ENCODE measurements at regions not wholly inside any gene's neighbourhood (a gene's known extent, or its start where the extent isn't known, plus 50 kb on each side); places are given as distances from the start of the nearest gene placed in this dataset.

- no peak for DNase-seq
- intact Hi-C loops (cut with DNase I) = no loop called here
- peak; percentile 66 for ATAC-seq (ENCODE audit: poor library complexity)
Observed at GRCh38 chr9:73219985-73220626, 68.4 kb downstream of the ANXA1 start.

- ATAC-seq (ENCODE audit: poor library complexity) (no peak), DNase-seq (no peak)
- intact Hi-C loops (cut with DNase I) = no loop called here
Observed at GRCh38 chr9:73223594-73223993, 71.9 kb downstream of the ANXA1 start.

GRCh38 chr9:73229543-73229942 lies 77.9 kb downstream of the ANXA1 start:
- intact Hi-C loops (cut with DNase I) = no loop called here
- ATAC-seq (ENCODE audit: poor library complexity) = no peak

GRCh38 chr9:73230251-73230650 lies 78.6 kb downstream of the ANXA1 start:
- no peak for DNase-seq
- no peak for ATAC-seq (ENCODE audit: poor library complexity)
- intact Hi-C loops (cut with DNase I) = no loop called here

More at GRCh38 chr9:73229543-73229942, 77.9 kb downstream of the ANXA1 start:
- DNase-seq = no peak

GRCh38 chr9:73231203-73231602 lies 79.5 kb downstream of the ANXA1 start:
- intact Hi-C loops (cut with DNase I) = no loop called here
- ATAC-seq (ENCODE audit: poor library complexity) (no peak), DNase-seq (no peak)

GRCh38 chr9:73233359-73234007 lies 81.8 kb downstream of the ANXA1 start:
- DNase-seq (no peak), ATAC-seq (ENCODE audit: poor library complexity) (no peak)
- intact Hi-C loops (cut with DNase I) = no loop called here

GRCh38 chr9:73234008-73234360 lies 82.3 kb downstream of the ANXA1 start:
- intact Hi-C loops (cut with DNase I) = no loop called here
- no peak for ATAC-seq (ENCODE audit: poor library complexity)
- DNase-seq = no peak

GRCh38 chr9:73237140-73237539 lies 85.5 kb downstream of the ANXA1 start:
- no peak for ATAC-seq (ENCODE audit: poor library complexity)
- DNase-seq = no peak
- intact Hi-C loops (cut with DNase I) = no loop called here

GRCh38 chr9:73239570-73240265 lies 88.1 kb downstream of the ANXA1 start:
- intact Hi-C loops (cut with DNase I) = no loop called here
- no peak for DNase-seq
- no peak for ATAC-seq (ENCODE audit: poor library complexity)

- no peak for DNase-seq
- ATAC-seq (ENCODE audit: poor library complexity) = no peak
- intact Hi-C loops (cut with DNase I) = no loop called here
Observed at GRCh38 chr9:73243078-73243477, 91.4 kb downstream of the ANXA1 start.

GRCh38 chr9:73259086-73259696 lies 107.5 kb downstream of the ANXA1 start:
- ATAC-seq (ENCODE audit: poor library complexity) (no peak), DNase-seq (no peak)

GRCh38 chr9:73260506-73260905 lies 108.8 kb downstream of the ANXA1 start:
- intact Hi-C loops (cut with DNase I) = no loop called here
- no peak for ATAC-seq (ENCODE audit: poor library complexity)

More at GRCh38 chr9:73259086-73259696, 107.5 kb downstream of the ANXA1 start:
- intact Hi-C loops (cut with DNase I) = no loop called here

GRCh38 chr9:73264631-73265030 lies 113.0 kb downstream of the ANXA1 start:
- ATAC-seq (ENCODE audit: poor library complexity) (no peak), DNase-seq (no peak)
- intact Hi-C loops (cut with DNase I) = loop anchor here (5.0 kb wide), 1 partner anchor 303 kb away; no protein-coding TSS in a partner anchor

More at GRCh38 chr9:73260506-73260905, 108.8 kb downstream of the ANXA1 start:
- DNase-seq = no peak

- intact Hi-C loops (cut with DNase I) = loop anchor here (5.0 kb wide), 1 partner anchor 301 kb away; no protein-coding TSS in a partner anchor
- no peak for ATAC-seq (ENCODE audit: poor library complexity)
- no peak for DNase-seq
Observed at GRCh38 chr9:73265876-73266275, 114.2 kb downstream of the ANXA1 start.

GRCh38 chr9:73269430-73270101 lies 117.9 kb downstream of the ANXA1 start:
- intact Hi-C loops (cut with DNase I) = loop anchor here (5.0 kb wide), 1 partner anchor 298 kb away; no protein-coding TSS in a partner anchor
- DNase-seq (no peak), ATAC-seq (ENCODE audit: poor library complexity) (peak; percentile 63)

- intact Hi-C loops (cut with DNase I) = no loop called here
- DNase-seq (no peak), ATAC-seq (ENCODE audit: poor library complexity) (no peak)
Observed at GRCh38 chr9:73270967-73271721, 119.5 kb downstream of the ANXA1 start.

- intact Hi-C loops (cut with DNase I) = no loop called here
- ATAC-seq (ENCODE audit: poor library complexity) (no peak), DNase-seq (no peak)
Observed at GRCh38 chr9:73280113-73280512, 128.4 kb downstream of the ANXA1 start.

GRCh38 chr9:73284377-73284776 lies 132.7 kb downstream of the ANXA1 start:
- DNase-seq = no peak
- no peak for ATAC-seq (ENCODE audit: poor library complexity)
- intact Hi-C loops (cut with DNase I) = no loop called here

Data from Right ventricle myocardium superior (tissue), 1 donor.